Endodermal cell (in vitro differentiated cells): ENCODE measurements at regions not wholly inside any gene's neighbourhood (a gene's known extent, or its start where the extent isn't known, plus 50 kb on each side); places are given as distances from the start of the nearest gene placed in this dataset.
A peak's percentile ranks its signal among the peaks of the same experiment; 100 is the strongest.

Experiments used
- DNase-seq: peaks from one replicate; pipeline ENCODE4 v3.0.0-alpha.2; 2017
- H3K27ac ChIP-seq: 2 replicates; pipeline ENCODE4 v1.5.1; 2013; ENCODE audit warnings: mild to moderate bottlenecking, low read depth, low read length, moderate library complexity
- H3K27me3 ChIP-seq: 2 replicates; pipeline ENCODE4 v1.6.1; 2013; ENCODE audit warnings: mild to moderate bottlenecking, low read length, moderate library complexity; ENCODE audit not compliant: insufficient read depth, control insufficient read depth, poor library complexity, severe bottlenecking
- H3K36me3 ChIP-seq: 2 replicates; pipeline ENCODE4 v1.7.0; 2013; ENCODE audit warnings: mild to moderate bottlenecking, low read length, moderate library complexity; ENCODE audit not compliant: control insufficient read depth, insufficient read depth
- H3K4me1 ChIP-seq: one replicate; pipeline ENCODE4 v1.7.0; 2013; ENCODE audit warnings: low read length; ENCODE audit not compliant: control insufficient read depth, insufficient read depth
- H3K4me3 ChIP-seq: 2 replicates; pipeline ENCODE4 v1.5.1; 2013; ENCODE audit warnings: mild to moderate bottlenecking, low read length, moderate library complexity
- H3K9ac ChIP-seq: 2 replicates; pipeline ENCODE4 v1.6.1; 2013; ENCODE audit warnings: mild to moderate bottlenecking, low read length, moderate library complexity; ENCODE audit not compliant: poor library complexity, severe bottlenecking; ENCODE audit errors: extremely low read depth
- H3K9me3 ChIP-seq: 2 replicates; pipeline ENCODE4 v1.6.1; 2013; ENCODE audit warnings: mild to moderate bottlenecking, low read length, moderate library complexity; ENCODE audit not compliant: control insufficient read depth
- H3K27ac Mint-ChIP-seq: 2 replicates; pipeline ENCODE4 v1.8.0; 2020; ENCODE audit warnings: mixed read lengths
- H3K27me3 Mint-ChIP-seq: 2 replicates; pipeline ENCODE4 v1.8.0; 2021; ENCODE audit warnings: mild to moderate bottlenecking, mixed read lengths; ENCODE audit not compliant: insufficient read depth
- H3K36me3 Mint-ChIP-seq: 2 replicates; pipeline ENCODE4 v1.8.0; 2020; ENCODE audit warnings: low read depth, mixed read lengths
- H3K4me1 Mint-ChIP-seq: 2 replicates; pipeline ENCODE4 v1.8.0; 2020; ENCODE audit warnings: mixed read lengths
- H3K4me3 Mint-ChIP-seq: 2 replicates; pipeline ENCODE4 v1.8.0; 2020; ENCODE audit warnings: mild to moderate bottlenecking, moderate library complexity, mixed read lengths
- H3K9me3 Mint-ChIP-seq: 2 replicates; pipeline ENCODE4 v1.8.0; 2020; ENCODE audit warnings: mild to moderate bottlenecking, mixed read lengths
- CTCF ChIP-seq: fragments of 200-600 bp; sonication (generic); conservative IDR thresholded peaks from 2 replicates; pipeline ENCODE4 v1.5.0; 2021; ENCODE audit warnings: antibody characterized with exemption, mild to moderate bottlenecking
- WGBS, 2 experiments: methylation state at CpG; one replicate each; pipeline versions ENCODE4 v1.1.5 to v1.1.7; 2013; ENCODE audit warnings: missing lambda C conversion rate in 2 of 2, mixed read lengths in 1 of 2; ENCODE audit not compliant: insufficient coverage in 1 of 2, insufficient read length in 1 of 2; 5-methylcytosine and 5-hydroxymethylcytosine counted together

DNA sequence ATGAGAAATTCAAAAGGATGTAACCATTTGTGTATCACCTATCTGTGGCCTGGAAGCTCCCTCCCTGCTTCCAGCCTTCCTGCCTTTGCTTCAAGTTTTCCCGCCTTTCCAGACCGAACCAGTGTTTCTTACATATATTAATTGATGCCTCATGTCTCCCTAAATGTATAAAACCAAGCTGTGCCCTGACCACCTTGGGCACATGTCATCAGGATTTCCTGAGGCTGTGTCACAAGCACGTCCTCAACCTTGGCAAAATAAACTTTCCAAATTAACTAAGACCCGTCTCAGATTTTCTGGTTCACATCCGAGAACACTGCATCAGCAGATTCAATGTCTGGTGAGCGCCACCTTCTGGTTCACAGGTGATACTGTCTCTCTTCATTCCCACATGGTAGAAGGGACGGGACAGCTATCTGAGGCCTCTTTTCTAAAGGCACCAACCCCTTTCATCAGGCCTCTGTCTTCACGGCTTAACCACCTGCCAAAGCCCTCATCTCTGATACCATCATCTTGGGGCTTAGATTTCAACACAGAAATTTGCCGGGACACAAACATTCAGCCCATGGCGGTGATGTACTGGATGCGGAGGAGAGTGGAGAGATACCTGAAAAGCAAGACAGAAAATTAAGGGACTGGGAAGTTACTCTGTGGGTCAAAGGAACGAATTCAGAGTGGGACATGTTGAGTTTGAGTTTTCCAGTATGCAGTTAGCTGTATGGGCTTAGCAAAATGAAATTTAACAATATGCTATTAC lies 58.7 kb upstream of the PABPC3 start:
- no peaks in the 10 kb centered on the region for H3K36me3 ChIP-seq
- H3K9me3 ChIP-seq: no peaks in the 10 kb centered on the region
- no peak overlapping the region for H3K27ac ChIP-seq
- DNase-seq: peak; percentile 79
- Mint-ChIP-seq H3K27ac (no peak overlapping the region), H3K27me3 (peaks cover 11% of the 10 kb centered on the region), H3K9me3 (no peaks in the 10 kb centered on the region), H3K36me3 (no peaks in the 10 kb centered on the region), H3K4me1 (no peaks in the 10 kb centered on the region), H3K4me3 (no peak overlapping the region)
- H3K4me3 ChIP-seq: no peak overlapping the region
- no peaks in the 10 kb centered on the region for H3K4me1 ChIP-seq
- TF ChIP-seq CTCF: peak; percentile 86
- no peak overlapping the region for H3K9ac ChIP-seq
- WGBS, 2 experiments: 51 to 53% methylated on average over 11 to 12 of the region's 12 CpGs
- H3K27me3 ChIP-seq: no peaks in the 10 kb centered on the region

DNA sequence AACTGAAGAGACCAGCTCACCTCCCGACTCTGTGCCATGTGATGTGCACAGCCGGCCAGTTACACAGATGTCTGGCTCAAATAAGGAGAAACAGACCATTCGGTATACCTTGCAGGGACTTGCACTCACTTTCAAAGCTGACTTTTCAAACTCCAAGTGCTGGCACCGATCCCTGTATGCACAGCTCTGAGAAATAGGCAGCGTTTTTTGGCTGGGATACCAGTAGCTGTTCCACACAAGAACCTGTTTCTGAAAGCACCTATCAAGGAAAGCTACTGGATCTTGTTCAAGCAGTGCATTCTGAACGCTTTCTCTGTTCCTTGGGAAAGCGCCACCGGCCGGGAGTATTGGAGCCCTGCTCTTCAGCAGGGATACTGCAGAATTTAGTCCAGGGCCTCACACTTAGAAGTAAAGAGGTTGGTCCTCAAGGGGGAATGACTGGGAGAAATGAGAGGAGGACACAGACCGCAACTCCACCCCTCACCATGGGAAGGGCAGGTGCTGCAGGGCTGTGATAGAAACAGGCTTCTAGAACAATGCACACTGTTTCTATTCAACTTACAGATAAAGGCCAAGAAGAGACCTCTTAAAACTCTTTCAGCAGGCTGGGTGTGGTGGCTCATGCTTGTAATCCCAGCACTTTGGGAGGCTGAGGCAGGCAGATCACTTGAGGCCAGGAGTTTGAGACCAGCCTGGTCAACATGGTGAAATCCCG lies 53.6 kb upstream of the PABPC3 start:
- H3K27me3 Mint-ChIP-seq: peaks cover 34% of the 10 kb centered on the region
- Histone ChIP-seq H3K9ac (no peak overlapping the region), H3K36me3 (no peaks in the 10 kb centered on the region), H3K4me3 (no peak overlapping the region), H3K4me1 (no peaks in the 10 kb centered on the region), H3K27ac (no peak overlapping the region), H3K27me3 (peaks cover 21% of the 10 kb centered on the region), H3K9me3 (no peaks in the 10 kb centered on the region)
- TF ChIP-seq CTCF: no peak
- H3K4me3 Mint-ChIP-seq: no peak overlapping the region
- 82 to 92% methylated on average over 11 of the region's 11 CpGs for WGBS, 2 experiments
- H3K4me1 Mint-ChIP-seq: no peaks in the 10 kb centered on the region
- H3K27ac Mint-ChIP-seq: no peak overlapping the region
- no peak for DNase-seq
- no peaks in the 10 kb centered on the region for H3K9me3 Mint-ChIP-seq
- H3K36me3 Mint-ChIP-seq: no peaks in the 10 kb centered on the region

GRCh38 chr13:25044071-25044470 lies 51.9 kb upstream of the PABPC3 start:
- Histone ChIP-seq H3K9ac (no peak overlapping the region), H3K27ac (no peak overlapping the region), H3K9me3 (no peaks in the 10 kb centered on the region), H3K4me1 (no peaks in the 10 kb centered on the region), H3K4me3 (no peak overlapping the region), H3K27me3 (peaks cover 32% of the 10 kb centered on the region), H3K36me3 (no peaks in the 10 kb centered on the region)
- Mint-ChIP-seq H3K27ac (no peak overlapping the region), H3K9me3 (no peaks in the 10 kb centered on the region), H3K27me3 (peaks cover 46% of the 10 kb centered on the region), H3K36me3 (no peaks in the 10 kb centered on the region), H3K4me1 (peaks cover 2% of the 10 kb centered on the region), H3K4me3 (no peak overlapping the region)
- no peak for TF ChIP-seq CTCF
- 86 to 88% methylated on average over 6 of the region's 6 CpGs for WGBS, 2 experiments
- no peak for DNase-seq
